Activated B cell treated with CpG ODN at 0.5 μM for 24 hours (primary cell): ENCODE measurements at regions not wholly inside any gene's neighbourhood (a gene's known extent, or its start where the extent isn't known, plus 50 kb on each side); places are given as distances from the start of the nearest gene placed in this dataset.

Experiments used
- ATAC-seq: fragments of 200-7000 bp; cut with Tn5 transposase; one replicate; pipeline ENCODE4 v1.10.0; 2021; ENCODE audit warnings: low read depth, mild to moderate bottlenecking, moderate library complexity
- CTCF ChIA-PET: fragments of 350-600 bp; sonication (Branson Sonifier 250); formaldehyde crosslinking; loops from one replicate; lab custom pipeline; 2021; ENCODE audit warnings: antibody characterized with exemption; lab: Charles Lee
- POLR2A ChIA-PET: fragments of 350-600 bp; sonication (Branson Sonifier 250); formaldehyde crosslinking; loops from one replicate; lab custom pipeline; 2021; ENCODE audit warnings: antibody characterized with exemption; lab: Charles Lee
- DNase-seq: peaks from one replicate; pipeline ENCODE4 v3.0.0; 2022
- H3K27ac Mint-ChIP-seq: one replicate; pipeline ENCODE4 v1.8.0; 2020; ENCODE audit warnings: mixed read lengths
- H3K27me3 Mint-ChIP-seq: one replicate; pipeline ENCODE4 v1.8.0; 2021; ENCODE audit warnings: mixed read lengths
- H3K36me3 Mint-ChIP-seq: one replicate; pipeline ENCODE4 v1.8.0; 2021; ENCODE audit warnings: low read depth, mixed read lengths
- H3K4me1 Mint-ChIP-seq: one replicate; pipeline ENCODE4 v1.8.0; 2021; ENCODE audit warnings: mixed read lengths
- H3K4me3 Mint-ChIP-seq: one replicate; pipeline ENCODE4 v1.8.0; 2020; ENCODE audit warnings: mild to moderate bottlenecking, mixed read lengths
- H3K9me3 Mint-ChIP-seq: one replicate; pipeline ENCODE4 v1.8.0; 2020; ENCODE audit warnings: mixed read lengths
- intact Hi-C: fragments of 100-400 bp; cut with micrococcal nuclease; formaldehyde crosslinking; loops from one replicate; pipeline ENCODE4 v1.15.1; 2024
- TF ChIP-seq, protein P1 (sequence below): fragments of 200-600 bp; IDR thresholded peaks from one replicate; pipeline ENCODE4 v1.8.0; 2022; ENCODE audit warnings: antibody characterized with exemption, mild to moderate bottlenecking

DNA sequence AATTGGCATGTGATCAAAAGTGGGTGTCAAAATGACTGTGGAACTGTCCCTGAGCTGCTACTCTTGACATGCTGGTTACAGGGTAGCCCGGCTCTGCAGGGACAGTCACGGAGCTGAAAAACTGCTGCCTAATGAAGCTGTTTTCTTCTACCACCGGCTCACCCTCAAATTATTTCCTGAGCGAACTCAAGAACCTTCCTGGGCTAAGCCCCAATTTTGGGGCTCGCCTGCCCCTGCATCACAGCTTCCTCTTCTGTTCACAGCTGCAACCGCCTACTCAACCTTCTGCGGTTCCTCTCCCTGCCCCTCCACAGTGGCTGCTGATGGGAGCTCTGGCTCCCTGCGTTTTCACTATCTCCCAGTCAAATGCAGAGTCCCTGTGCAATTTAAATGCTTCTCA is 110.8 kb upstream of the MLN start:
- POLR2A ChIA-PET = no interaction called here
- ATAC-seq (peak; percentile 67), DNase-seq (no peak)
- Mint-ChIP-seq H3K36me3 (no peaks in the 10 kb centered on the region), H3K9me3 (no peaks in the 10 kb centered on the region), H3K27me3 (peaks cover 6% of the 10 kb centered on the region), H3K27ac (peak overlapping the region; percentile 12), H3K4me3 (peak overlapping the region; percentile 51), H3K4me1 (peaks cover 16% of the 10 kb centered on the region)
- CTCF ChIA-PET = no interaction called here
- intact Hi-C loops = no loop called here
- TF ChIP-seq, protein P1, sequence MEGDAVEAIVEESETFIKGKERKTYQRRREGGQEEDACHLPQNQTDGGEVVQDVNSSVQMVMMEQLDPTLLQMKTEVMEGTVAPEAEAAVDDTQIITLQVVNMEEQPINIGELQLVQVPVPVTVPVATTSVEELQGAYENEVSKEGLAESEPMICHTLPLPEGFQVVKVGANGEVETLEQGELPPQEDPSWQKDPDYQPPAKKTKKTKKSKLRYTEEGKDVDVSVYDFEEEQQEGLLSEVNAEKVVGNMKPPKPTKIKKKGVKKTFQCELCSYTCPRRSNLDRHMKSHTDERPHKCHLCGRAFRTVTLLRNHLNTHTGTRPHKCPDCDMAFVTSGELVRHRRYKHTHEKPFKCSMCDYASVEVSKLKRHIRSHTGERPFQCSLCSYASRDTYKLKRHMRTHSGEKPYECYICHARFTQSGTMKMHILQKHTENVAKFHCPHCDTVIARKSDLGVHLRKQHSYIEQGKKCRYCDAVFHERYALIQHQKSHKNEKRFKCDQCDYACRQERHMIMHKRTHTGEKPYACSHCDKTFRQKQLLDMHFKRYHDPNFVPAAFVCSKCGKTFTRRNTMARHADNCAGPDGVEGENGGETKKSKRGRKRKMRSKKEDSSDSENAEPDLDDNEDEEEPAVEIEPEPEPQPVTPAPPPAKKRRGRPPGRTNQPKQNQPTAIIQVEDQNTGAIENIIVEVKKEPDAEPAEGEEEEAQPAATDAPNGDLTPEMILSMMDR = no peak

DNA sequence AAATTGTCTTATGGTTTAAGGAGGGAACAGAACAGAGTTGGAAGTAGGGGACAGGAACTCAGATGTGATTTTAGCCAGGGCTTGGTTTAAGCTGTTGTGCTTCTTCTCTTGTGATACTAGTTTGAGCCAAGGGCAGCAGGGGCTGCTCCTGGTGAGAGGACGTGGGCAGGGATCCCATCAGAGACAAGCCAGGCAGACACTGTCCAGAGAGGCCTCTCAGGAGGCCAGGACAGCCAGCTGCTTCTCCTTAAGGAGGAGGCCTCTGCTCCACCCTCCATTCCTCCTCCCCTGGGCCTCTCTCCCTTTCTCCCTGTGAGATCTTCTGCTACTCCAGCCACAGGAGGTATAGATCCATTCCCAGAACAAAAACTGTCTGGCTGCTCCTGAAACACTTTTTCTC is 108.4 kb upstream of the MLN start:
- ChIA-PET POLR2A (no interaction called here), CTCF (no interaction called here)
- TF ChIP-seq, protein P1 = no peak
- peaks cover 26% of the 10 kb centered on the region for H3K4me1 Mint-ChIP-seq
- no peaks in the 10 kb centered on the region for H3K36me3 Mint-ChIP-seq
- intact Hi-C loops = no loop called here
- no peak for DNase-seq
- H3K4me3 Mint-ChIP-seq = no peak overlapping the region
- H3K27ac Mint-ChIP-seq = no peak overlapping the region
- no peaks in the 10 kb centered on the region for H3K9me3 Mint-ChIP-seq
- peaks cover 6% of the 10 kb centered on the region for H3K27me3 Mint-ChIP-seq
- ATAC-seq = no peak

DNA sequence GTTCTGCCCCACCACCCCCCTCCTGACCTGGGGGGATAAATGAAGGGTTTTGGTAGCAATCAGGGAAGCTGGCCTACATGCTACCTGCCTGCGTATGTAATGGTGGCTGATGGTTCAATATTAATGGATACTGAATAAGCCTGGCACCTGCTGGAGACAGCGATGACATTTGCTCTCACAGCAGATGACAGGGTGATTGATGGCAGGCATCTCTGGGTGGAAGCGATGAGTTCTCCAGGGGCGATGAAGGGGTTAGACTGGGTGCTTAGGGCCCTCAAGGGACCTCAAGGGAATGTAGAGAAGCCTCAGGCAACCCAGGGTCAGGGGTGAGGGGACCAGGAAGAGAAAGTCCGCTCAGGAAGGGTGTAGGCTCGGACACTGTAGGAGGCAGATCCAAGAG is 107.7 kb upstream of the MLN start:
- no peaks in the 10 kb centered on the region for H3K36me3 Mint-ChIP-seq
- TF ChIP-seq, protein P1 = no peak
- intact Hi-C loops = no loop called here
- ATAC-seq (no peak), DNase-seq (no peak)
- H3K4me3 Mint-ChIP-seq = no peak overlapping the region
- peaks cover 26% of the 10 kb centered on the region for H3K4me1 Mint-ChIP-seq
- H3K27me3 Mint-ChIP-seq = peaks cover 6% of the 10 kb centered on the region
- no peaks in the 10 kb centered on the region for H3K9me3 Mint-ChIP-seq
- CTCF ChIA-PET = no interaction called here
- peak overlapping the region; percentile 13 for H3K27ac Mint-ChIP-seq
- POLR2A ChIA-PET = no interaction called here

DNA sequence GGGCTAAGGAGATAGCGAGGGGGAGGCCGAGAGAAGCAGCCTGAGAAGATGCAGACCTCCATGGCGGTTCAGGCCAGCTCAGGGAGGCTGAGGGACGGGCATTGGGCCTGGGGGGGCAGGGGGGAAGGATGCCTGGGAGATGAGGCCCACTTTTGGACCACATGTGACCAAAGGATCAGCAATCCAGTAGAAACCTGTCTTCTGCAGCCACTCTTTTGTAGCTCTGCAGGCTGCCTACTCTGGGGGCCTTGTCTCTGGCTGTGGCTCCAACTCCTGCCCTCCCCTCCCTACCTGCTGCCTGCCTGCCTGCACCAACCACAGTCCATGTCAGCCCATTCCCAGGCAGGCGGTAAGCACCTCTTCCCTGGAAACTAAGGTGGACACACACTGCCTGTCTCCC is 106.8 kb upstream of the MLN start:
- ChIA-PET POLR2A (no interaction called here), CTCF (no interaction called here)
- ATAC-seq = no peak
- Mint-ChIP-seq H3K9me3 (no peaks in the 10 kb centered on the region), H3K36me3 (no peaks in the 10 kb centered on the region), H3K4me3 (no peak overlapping the region), H3K27me3 (peaks cover 6% of the 10 kb centered on the region), H3K4me1 (peaks cover 35% of the 10 kb centered on the region), H3K27ac (no peak overlapping the region)
- TF ChIP-seq, protein P1 = no peak
- intact Hi-C loops = no loop called here
- DNase-seq = no peak

DNA sequence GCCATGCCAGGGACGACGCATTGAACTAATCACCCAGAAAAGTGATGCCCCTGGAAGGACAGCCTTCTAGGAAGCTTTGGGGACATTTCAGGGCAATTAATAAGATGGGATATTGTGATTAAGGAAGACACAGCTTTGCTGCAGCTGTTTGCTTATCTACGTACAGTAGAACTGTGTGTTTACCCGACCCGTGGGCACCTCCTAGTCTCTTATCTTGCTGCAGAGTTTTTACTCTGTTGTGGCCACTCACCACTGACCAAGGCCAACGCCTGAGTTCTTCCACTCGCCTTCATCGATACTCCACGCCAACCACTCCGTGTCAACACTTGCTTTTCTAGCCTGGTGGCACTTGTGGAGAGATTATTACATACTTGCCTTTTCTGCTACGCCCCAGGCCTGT is 105.9 kb upstream of the MLN start:
- TF ChIP-seq, protein P1 = no peak
- ATAC-seq (no peak), DNase-seq (no peak)
- Mint-ChIP-seq H3K27me3 (peaks cover 6% of the 10 kb centered on the region), H3K27ac (no peak overlapping the region), H3K36me3 (no peaks in the 10 kb centered on the region), H3K4me3 (no peak overlapping the region), H3K4me1 (peaks cover 37% of the 10 kb centered on the region), H3K9me3 (no peaks in the 10 kb centered on the region)
- ChIA-PET POLR2A (no interaction called here), CTCF (no interaction called here)
- intact Hi-C loops = no loop called here
